ENCODE measurements at regions not wholly inside any gene's neighbourhood (a gene's known extent, or its start where the extent isn't known, plus 50 kb on each side); places are given as distances from the start of the nearest gene placed in this dataset.

GRCh38 chr3:117671722-117672318, 962.2 kb downstream of the TUSC7 start (continued):
- TF ChIP-seq TCF12 (IDR thresholded peaks at IDR 0.05; ENCODE audit: low read depth, low read length) (no peak), ATF3 (IDR thresholded peaks at IDR 0.05; ENCODE audit: insufficient read depth, low read depth, low read length) (no peak), FOSL1 (IDR thresholded peaks at IDR 0.05; ENCODE audit: insufficient read depth, low read depth, low read length) (no peak), SRF (IDR thresholded peaks at IDR 0.05; ENCODE audit: low read depth, low read length) (no peak), JUND (IDR thresholded peaks at IDR 0.05; ENCODE audit: low read length) (no peak)
